ENCODE measurements at regions not wholly inside any gene's neighbourhood (a gene's known extent, or its start where the extent isn't known, plus 50 kb on each side); places are given as distances from the start of the nearest gene placed in this dataset.
"Not testable (repeated sequence)": the region's sequence is repeated elsewhere in the genome, so short reads cannot be mapped to it uniquely, and the experiment has no call there.

DNA sequence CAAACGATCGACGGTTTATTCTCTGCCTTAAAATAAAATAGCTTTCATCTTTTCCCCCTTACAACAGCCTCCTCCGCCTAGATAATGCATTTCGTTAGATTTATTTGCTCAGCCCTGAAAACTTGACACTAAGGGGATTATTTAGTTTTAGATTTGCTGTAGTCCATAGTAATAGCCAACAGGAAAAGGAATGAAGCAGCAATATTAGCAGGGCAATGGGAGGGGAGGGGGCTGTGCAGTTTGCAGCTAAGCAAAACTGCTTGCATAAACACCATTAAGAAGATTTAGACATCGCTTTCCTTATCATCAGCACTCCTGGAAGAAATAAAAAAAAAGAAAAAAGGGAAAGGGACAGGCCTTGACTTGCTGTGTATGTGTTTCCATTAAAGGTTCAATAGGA is 286.5 kb upstream of the SOX14 start:
- Mint-ChIP-seq H3K27me3 (peaks cover 1% of the 10 kb centered on the region), H3K9me3 (peaks cover 18% of the 10 kb centered on the region), H3K36me3 (no peaks in the 10 kb centered on the region), H3K27ac (no peak overlapping the region), H3K4me1 (no peaks in the 10 kb centered on the region), H3K4me3 (no peak overlapping the region)

DNA sequence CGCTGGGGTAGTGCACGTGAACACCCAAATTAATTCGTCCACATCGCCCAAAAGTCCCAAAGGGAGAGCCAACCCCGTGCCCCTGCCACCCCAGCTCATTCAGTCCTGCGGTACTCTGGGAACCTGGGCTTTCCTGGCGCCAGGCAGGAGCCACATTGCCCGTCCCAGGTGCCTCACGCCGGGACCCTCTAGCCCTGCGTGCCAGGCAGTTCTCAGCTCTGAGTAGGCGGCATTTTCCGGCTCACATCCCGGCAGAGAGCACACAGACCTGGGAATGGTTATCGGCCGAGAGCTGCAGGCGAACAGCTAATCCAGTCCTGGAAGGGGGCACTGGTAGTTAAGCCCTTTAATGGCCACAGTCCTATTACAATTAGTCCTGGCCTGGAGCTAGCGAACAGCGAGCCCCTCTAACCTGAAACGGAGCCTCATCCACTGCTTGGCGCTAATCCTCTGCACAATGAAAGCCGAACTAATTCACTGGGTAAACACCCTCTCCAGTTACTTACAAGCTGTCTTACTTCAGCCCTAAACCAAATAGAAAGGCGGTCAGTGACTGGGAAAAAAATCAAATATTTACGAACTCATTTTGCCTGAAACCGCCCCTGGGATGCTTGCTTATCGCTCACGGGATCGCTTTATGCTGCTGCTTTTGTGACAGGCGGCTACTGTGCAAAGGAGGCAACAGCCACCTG is 254.6 kb upstream of the SOX14 start:
- H3K27me3 Mint-ChIP-seq = no peaks in the 10 kb centered on the region

GRCh38 chr3:137511655-137512054 is 252.5 kb upstream of the SOX14 start:
- Mint-ChIP-seq H3K36me3 (no peaks in the 10 kb centered on the region), H3K4me3 (no peak overlapping the region), H3K27me3 (no peaks in the 10 kb centered on the region), H3K4me1 (no peaks in the 10 kb centered on the region), H3K9me3 (no peaks in the 10 kb centered on the region), H3K27ac (no peak overlapping the region)

More for the DNA sequence above, 254.6 kb upstream of the SOX14 start:
- no peak overlapping the region for H3K27ac Mint-ChIP-seq
- peaks cover 12% of the 10 kb centered on the region for H3K9me3 Mint-ChIP-seq
- H3K4me3 Mint-ChIP-seq = no peak overlapping the region
- H3K36me3 Mint-ChIP-seq = no peaks in the 10 kb centered on the region
- H3K4me1 Mint-ChIP-seq = no peaks in the 10 kb centered on the region

DNA sequence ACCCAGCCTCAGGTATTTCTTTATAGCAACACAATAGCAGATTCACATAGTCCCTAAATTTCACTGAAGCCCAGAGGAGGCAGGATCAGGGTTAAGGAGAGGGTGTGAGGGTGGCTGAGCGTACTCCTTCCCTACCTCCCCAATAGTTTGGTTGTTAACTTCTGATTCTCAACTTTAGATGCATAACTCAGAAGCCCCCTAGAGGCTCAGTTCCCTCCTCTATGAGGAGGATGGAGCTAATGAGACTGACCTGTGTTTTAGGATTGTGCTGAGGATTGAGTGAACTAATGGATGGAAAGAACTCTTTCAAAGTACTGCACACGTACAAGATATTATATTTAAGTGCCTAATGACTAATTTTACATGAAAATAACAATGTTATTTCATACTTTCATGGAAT is 249.3 kb upstream of the SOX14 start:
- no peaks in the 10 kb centered on the region for H3K9me3 Mint-ChIP-seq
- no peaks in the 10 kb centered on the region for H3K4me1 Mint-ChIP-seq
- no peaks in the 10 kb centered on the region for H3K27me3 Mint-ChIP-seq
- H3K4me3 Mint-ChIP-seq = no peak overlapping the region
- H3K36me3 Mint-ChIP-seq = no peaks in the 10 kb centered on the region
- H3K27ac Mint-ChIP-seq = no peak overlapping the region

DNA sequence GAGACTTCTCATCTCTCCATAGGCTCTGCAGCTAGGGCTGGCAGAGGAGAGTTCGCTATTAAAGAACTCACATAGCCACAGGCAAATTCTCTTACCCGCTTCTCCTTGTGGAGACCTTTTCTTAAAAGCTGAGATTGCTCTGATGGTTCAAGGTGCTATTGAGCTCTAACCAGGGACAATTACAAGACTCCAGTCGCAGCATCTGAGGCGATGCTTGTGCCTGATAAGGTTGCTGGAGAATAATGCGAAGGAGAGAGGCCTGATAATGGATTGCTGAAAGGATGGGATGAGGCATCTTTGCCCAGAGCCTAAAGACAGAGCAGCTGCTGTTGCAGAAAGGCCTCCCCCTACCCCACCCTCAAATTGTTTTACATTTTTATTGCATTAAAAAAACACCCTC is 244.5 kb upstream of the SOX14 start:
- Mint-ChIP-seq H3K27ac (no peak overlapping the region), H3K36me3 (no peaks in the 10 kb centered on the region), H3K27me3 (no peaks in the 10 kb centered on the region), H3K4me1 (no peaks in the 10 kb centered on the region), H3K9me3 (no peaks in the 10 kb centered on the region), H3K4me3 (no peak overlapping the region)

DNA sequence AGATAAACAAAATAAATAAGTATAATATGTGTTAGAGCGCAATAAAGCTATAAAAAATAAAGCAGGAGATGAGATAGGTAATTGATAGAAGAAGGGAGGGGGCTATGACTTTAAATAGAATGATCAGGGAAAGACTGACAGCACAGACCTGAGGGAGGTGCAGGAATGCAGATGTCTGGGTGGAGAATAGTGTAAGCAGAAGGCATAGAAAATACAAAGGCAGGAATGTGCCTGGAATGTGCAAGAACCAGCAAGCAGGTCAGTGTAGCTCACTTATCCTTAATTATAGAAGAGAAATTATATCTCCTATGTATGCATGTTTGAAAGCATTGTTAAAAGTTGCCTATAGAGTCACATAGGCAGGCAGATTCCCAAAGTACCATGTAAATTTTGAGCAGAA is 239.4 kb upstream of the SOX14 start:
- Mint-ChIP-seq H3K27ac (no peak overlapping the region), H3K4me1 (no peaks in the 10 kb centered on the region), H3K9me3 (no peaks in the 10 kb centered on the region), H3K27me3 (no peaks in the 10 kb centered on the region), H3K36me3 (no peaks in the 10 kb centered on the region), H3K4me3 (no peak overlapping the region)

- H3K4me3 Mint-ChIP-seq = no peak overlapping the region
- H3K4me1 Mint-ChIP-seq = no peaks in the 10 kb centered on the region
- H3K9me3 Mint-ChIP-seq = no peaks in the 10 kb centered on the region
- H3K27me3 Mint-ChIP-seq = no peaks in the 10 kb centered on the region
- H3K27ac Mint-ChIP-seq = no peak overlapping the region
- H3K36me3 Mint-ChIP-seq = no peaks in the 10 kb centered on the region
These were observed 238.6 kb upstream of the SOX14 start for GRCh38 chr3:137525471-137525870.

DNA sequence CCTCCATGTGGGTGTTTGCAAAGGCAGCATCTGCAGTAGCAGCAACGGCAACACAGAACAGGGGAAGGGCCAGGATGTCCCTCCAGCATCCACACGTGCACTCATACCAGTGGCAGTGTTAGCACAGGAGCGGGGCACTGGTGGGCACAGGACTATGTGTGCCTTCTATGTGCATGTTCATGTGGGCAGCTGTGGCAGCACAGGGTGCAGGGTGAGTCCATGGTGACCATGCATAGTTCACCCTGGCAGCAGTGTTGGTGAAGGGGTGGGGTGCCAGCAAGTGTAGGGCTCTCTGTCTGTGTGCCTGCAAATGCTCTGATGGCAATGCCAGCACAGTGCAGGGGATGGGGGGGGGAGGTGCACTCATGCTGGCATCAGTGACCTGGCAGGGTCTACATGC is 222.1 kb upstream of the SOX14 start:
- no peaks in the 10 kb centered on the region for H3K27me3 Mint-ChIP-seq
- H3K9me3 Mint-ChIP-seq = peaks cover 6% of the 10 kb centered on the region
- H3K4me1 Mint-ChIP-seq = no peaks in the 10 kb centered on the region
- H3K4me3 Mint-ChIP-seq = no peak overlapping the region
- H3K27ac Mint-ChIP-seq = no peak overlapping the region
- no peaks in the 10 kb centered on the region for H3K36me3 Mint-ChIP-seq

- Mint-ChIP-seq H3K36me3 (no peaks in the 10 kb centered on the region), H3K27ac (no peak overlapping the region), H3K4me1 (no peaks in the 10 kb centered on the region), H3K9me3 (no peaks in the 10 kb centered on the region), H3K4me3 (no peak overlapping the region), H3K27me3 (no peaks in the 10 kb centered on the region)
These were observed 209.9 kb upstream of the SOX14 start for GRCh38 chr3:137554242-137554641.

DNA sequence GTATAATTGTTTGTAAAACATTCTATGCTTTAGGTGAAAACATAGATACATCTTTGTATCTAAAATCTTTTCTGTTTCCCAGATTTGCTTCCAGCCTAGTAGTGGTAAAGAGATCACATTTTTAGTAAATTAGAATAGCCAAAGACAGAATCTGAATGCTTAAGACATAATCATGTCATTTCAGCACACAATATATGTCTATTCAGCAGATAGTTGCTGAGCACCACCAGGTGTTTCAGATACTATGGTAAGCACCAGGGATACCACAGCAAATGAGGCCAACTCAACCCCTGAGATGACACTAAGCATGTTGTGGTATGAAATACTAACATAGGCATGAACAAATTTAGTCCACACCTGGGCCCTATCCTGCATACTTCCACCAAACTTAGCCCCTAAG is 195.2 kb upstream of the SOX14 start:
- Mint-ChIP-seq H3K27ac (no peak overlapping the region), H3K4me3 (no peak overlapping the region), H3K9me3 (peaks cover 32% of the 10 kb centered on the region), H3K27me3 (peaks cover 2% of the 10 kb centered on the region), H3K4me1 (no peaks in the 10 kb centered on the region), H3K36me3 (no peaks in the 10 kb centered on the region)

DNA sequence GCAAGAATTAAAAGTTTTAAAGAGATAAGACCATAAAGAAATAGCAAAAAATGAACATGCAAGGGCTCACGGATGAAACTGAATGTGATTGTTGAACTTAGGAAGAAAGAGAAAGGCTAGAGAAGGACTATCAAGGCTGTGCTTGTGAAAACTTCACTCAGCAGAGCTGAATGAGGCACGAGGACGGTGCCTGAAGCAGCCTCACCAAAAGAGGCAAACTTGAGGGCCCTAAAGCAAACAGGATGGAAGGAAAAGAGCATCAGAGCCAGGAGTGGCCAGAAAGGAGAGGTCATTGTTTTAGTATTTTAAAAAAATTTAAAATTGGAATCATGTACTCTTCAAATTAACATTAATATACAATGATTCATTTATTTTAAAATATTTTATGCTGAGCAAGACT is 191.2 kb upstream of the SOX14 start:
- H3K27me3 Mint-ChIP-seq = peaks cover 2% of the 10 kb centered on the region
- H3K4me1 Mint-ChIP-seq = no peaks in the 10 kb centered on the region
- H3K36me3 Mint-ChIP-seq = no peaks in the 10 kb centered on the region
- peaks cover 13% of the 10 kb centered on the region for H3K9me3 Mint-ChIP-seq
- no peak overlapping the region for H3K27ac Mint-ChIP-seq
- no peak overlapping the region for H3K4me3 Mint-ChIP-seq

DNA sequence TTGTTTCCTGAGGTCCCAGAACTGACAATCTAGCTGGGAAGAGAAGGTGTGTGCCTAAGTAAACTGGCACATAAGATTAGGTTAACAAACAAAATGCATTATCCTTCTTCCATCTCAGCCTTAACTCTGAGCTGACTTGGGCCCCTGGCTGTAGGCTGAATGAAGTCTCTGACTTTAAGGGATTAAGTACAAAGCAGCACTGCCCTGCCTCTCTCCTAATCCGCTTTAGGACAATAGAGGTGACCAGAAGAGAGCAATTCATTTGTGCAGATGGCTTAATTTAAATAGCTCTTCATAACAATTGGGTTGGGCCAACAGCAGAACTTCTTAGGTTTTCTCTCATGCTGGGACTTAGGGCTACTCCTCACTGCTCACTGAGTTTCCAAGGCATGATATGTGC is 181.6 kb upstream of the SOX14 start:
- no peak overlapping the region for H3K4me3 Mint-ChIP-seq
- no peaks in the 10 kb centered on the region for H3K36me3 Mint-ChIP-seq
- H3K9me3 Mint-ChIP-seq = peaks cover 6% of the 10 kb centered on the region
- H3K27ac Mint-ChIP-seq = no peak overlapping the region
- H3K4me1 Mint-ChIP-seq = no peaks in the 10 kb centered on the region
- H3K27me3 Mint-ChIP-seq = no peaks in the 10 kb centered on the region

DNA sequence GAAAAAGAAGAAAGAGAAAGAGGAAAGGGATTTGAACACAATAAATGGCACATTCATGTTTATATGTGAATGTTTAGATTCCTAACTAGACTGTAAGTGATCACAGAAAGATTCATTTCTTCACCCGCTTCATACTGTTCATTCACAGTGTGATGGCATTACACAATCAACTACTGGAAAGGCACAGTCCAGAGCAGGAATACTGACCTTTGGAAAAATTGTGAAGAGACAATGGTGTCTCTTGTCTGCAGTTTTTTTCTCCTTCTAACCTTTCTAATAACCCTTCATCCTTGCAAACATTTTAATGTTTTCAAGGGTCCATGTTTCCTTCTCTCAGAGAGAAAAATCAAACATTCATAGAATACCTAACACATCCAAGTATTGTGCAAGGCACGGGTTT is 180.9 kb upstream of the SOX14 start:
- no peak overlapping the region for H3K4me3 Mint-ChIP-seq
- no peaks in the 10 kb centered on the region for H3K27me3 Mint-ChIP-seq
- peaks cover 6% of the 10 kb centered on the region for H3K9me3 Mint-ChIP-seq
- no peaks in the 10 kb centered on the region for H3K36me3 Mint-ChIP-seq
- no peaks in the 10 kb centered on the region for H3K4me1 Mint-ChIP-seq
- H3K27ac Mint-ChIP-seq = no peak overlapping the region

DNA sequence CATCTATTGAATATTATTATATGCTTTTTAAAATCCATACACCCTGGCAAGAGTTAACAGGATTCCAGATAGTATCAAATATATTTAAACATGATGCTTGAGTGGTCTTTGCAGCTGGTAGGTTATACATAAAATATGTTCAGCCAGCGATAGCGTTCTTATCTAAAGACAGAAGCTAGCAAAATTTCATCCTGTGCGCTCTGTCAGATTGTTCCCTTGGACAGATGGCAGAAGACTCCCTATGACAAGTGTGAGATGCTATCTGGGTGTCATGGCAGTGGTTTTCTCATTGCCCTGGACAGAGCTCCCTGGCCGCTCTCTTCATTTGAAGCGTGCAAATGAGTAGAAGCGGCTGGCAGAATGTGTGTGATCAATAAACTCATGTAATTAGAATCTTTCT is 175.2 kb upstream of the SOX14 start:
- Mint-ChIP-seq H3K4me1 (no peaks in the 10 kb centered on the region), H3K27me3 (no peaks in the 10 kb centered on the region), H3K4me3 (no peak overlapping the region), H3K9me3 (peaks cover 19% of the 10 kb centered on the region), H3K36me3 (no peaks in the 10 kb centered on the region), H3K27ac (no peak overlapping the region)

- not testable (repeated sequence) for H3K9me3 Mint-ChIP-seq, H3K36me3 Mint-ChIP-seq, H3K27ac Mint-ChIP-seq, H3K27me3 Mint-ChIP-seq, H3K4me3 Mint-ChIP-seq, H3K4me1 Mint-ChIP-seq
These were observed 168.7 kb upstream of the SOX14 start for GRCh38 chr3:137595415-137595814.

DNA sequence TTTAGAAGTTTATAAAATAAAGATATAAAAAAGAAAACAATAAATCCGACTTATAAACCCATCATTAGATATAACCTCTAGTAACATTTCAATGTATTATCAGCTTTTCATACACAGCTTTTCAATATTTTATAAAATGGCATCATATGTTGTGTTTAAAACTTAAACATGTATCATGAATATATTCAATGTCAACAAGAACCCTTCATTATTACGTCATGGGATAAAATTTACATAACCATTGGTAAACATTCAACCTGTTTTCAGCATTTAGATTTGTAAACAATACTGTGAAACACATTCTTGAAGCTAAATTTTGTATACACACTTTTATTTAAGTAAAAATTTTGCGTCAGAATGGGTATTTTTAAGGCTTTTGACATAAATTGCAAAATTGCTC is 153.4 kb upstream of the SOX14 start:
- Mint-ChIP-seq H3K4me1 (no peaks in the 10 kb centered on the region), H3K9me3 (no peaks in the 10 kb centered on the region), H3K4me3 (no peak overlapping the region), H3K27ac (no peak overlapping the region), H3K36me3 (no peaks in the 10 kb centered on the region), H3K27me3 (no peaks in the 10 kb centered on the region)

DNA sequence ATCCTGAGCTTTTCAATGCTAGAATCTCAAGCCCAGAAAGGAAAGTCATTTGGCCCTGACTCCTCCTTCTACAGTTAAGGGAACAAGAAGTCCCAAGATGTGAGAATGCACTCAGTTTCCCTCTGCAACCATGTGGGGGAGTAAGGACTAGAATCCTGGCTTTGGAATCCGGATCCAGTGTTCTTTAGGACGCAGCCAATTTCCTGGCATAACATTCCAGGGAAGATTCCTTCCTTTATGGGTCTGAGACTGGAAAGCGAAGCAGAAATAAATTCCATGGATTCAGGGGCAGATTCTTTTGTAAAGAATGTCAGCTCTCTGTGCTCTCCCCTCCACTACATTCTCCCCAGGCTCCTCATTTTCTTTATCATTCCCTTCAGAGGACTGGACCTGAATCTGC is 151.8 kb upstream of the SOX14 start:
- H3K9me3 Mint-ChIP-seq = no peaks in the 10 kb centered on the region
- H3K4me3 Mint-ChIP-seq = no peak overlapping the region
- H3K36me3 Mint-ChIP-seq = no peaks in the 10 kb centered on the region
- no peaks in the 10 kb centered on the region for H3K4me1 Mint-ChIP-seq
- no peak overlapping the region for H3K27ac Mint-ChIP-seq
- H3K27me3 Mint-ChIP-seq = no peaks in the 10 kb centered on the region
